ENCODE measurements at regions not wholly inside any gene's neighbourhood (a gene's known extent, or its start where the extent isn't known, plus 50 kb on each side); places are given as distances from the start of the nearest gene placed in this dataset.

GRCh38 chr14:45819107-45819506 lies 566.1 kb upstream of the MIS18BP1 start:
- TF ChIP-seq, protein P1, sequence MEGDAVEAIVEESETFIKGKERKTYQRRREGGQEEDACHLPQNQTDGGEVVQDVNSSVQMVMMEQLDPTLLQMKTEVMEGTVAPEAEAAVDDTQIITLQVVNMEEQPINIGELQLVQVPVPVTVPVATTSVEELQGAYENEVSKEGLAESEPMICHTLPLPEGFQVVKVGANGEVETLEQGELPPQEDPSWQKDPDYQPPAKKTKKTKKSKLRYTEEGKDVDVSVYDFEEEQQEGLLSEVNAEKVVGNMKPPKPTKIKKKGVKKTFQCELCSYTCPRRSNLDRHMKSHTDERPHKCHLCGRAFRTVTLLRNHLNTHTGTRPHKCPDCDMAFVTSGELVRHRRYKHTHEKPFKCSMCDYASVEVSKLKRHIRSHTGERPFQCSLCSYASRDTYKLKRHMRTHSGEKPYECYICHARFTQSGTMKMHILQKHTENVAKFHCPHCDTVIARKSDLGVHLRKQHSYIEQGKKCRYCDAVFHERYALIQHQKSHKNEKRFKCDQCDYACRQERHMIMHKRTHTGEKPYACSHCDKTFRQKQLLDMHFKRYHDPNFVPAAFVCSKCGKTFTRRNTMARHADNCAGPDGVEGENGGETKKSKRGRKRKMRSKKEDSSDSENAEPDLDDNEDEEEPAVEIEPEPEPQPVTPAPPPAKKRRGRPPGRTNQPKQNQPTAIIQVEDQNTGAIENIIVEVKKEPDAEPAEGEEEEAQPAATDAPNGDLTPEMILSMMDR (conservative IDR thresholded peaks at IDR 0.05; ENCODE audit: low read depth, low read length) = no peak
- TF ChIP-seq EZH2 (IDR thresholded peaks at IDR 0.05; ENCODE audit: borderline replicate concordance, low read depth, low read length, poor library complexity, severe bottlenecking) = no peak
- H3K4me3 ChIP-seq (ENCODE audit: low read depth, low read length, poor library complexity, severe bottlenecking) = no peak overlapping the region
- ChIA-PET POLR2A (ENCODE audit: low non-redundant PET) (no interaction called here), CTCF (no interaction called here)
- peaks cover 3% of the 10 kb centered on the region for H3K9me3 ChIP-seq (ENCODE audit: low read depth, low read length, poor library complexity, severe bottlenecking)
- H3K27me3 ChIP-seq (replicated peaks; ENCODE audit: insufficient read depth, low read depth, low read length, poor library complexity) = no peaks in the 10 kb centered on the region
- H3K36me3 ChIP-seq (ENCODE audit: insufficient read depth, low read length, poor library complexity, severe bottlenecking) = no peaks in the 10 kb centered on the region
- H3K27ac ChIP-seq (ENCODE audit: low read depth, low read length, poor library complexity, severe bottlenecking) = no peak overlapping the region
- intact Hi-C loops (cut with micrococcal nuclease; ENCODE audit: unreplicated experiment) = no loop called here
- no peak for DNase-seq (ENCODE audit: low spot score)
- no peaks in the 10 kb centered on the region for H3K4me1 ChIP-seq (ENCODE audit: insufficient read depth, low read length, poor library complexity, severe bottlenecking)
- no TSS peak for BruUV-seq (replicated peaks)

DNA sequence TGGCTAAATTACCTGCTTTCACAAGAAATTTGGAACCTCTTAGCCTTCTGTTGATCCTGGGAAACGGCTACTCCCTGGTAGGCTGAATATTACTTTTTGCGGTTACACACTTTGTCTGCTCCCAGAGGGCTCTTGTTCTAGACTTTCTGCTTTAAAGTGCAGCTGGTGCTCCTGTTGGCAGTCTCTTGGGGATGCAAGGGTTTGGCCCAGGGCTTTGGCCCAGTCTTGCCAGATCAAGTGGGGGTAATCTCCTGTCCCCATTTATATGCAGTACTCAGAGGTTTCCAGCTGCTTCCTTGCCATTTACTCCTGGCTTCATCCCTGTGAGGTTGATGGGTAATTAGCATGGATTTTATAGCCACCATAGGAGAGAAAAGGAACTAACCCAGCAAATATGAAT lies 558.2 kb upstream of the MIS18BP1 start:
- ChIA-PET POLR2A (ENCODE audit: low non-redundant PET) (no interaction called here), CTCF (no interaction called here)
- Histone ChIP-seq H3K27ac (ENCODE audit: low read depth, low read length, poor library complexity, severe bottlenecking) (no peak overlapping the region), H3K36me3 (ENCODE audit: insufficient read depth, low read length, poor library complexity, severe bottlenecking) (no peaks in the 10 kb centered on the region), H3K27me3 (replicated peaks; ENCODE audit: insufficient read depth, low read depth, low read length, poor library complexity) (no peaks in the 10 kb centered on the region), H3K4me3 (ENCODE audit: low read depth, low read length, poor library complexity, severe bottlenecking) (no peak overlapping the region), H3K9me3 (ENCODE audit: low read depth, low read length, poor library complexity, severe bottlenecking) (peaks cover 3% of the 10 kb centered on the region), H3K4me1 (ENCODE audit: insufficient read depth, low read length, poor library complexity, severe bottlenecking) (no peaks in the 10 kb centered on the region)
- DNase-seq (ENCODE audit: low spot score) = no peak
- TF ChIP-seq, protein P1 (conservative IDR thresholded peaks at IDR 0.05; ENCODE audit: low read depth, low read length) = no peak
- TF ChIP-seq EZH2 (IDR thresholded peaks at IDR 0.05; ENCODE audit: borderline replicate concordance, low read depth, low read length, poor library complexity, severe bottlenecking) = no peak
- intact Hi-C loops (cut with micrococcal nuclease; ENCODE audit: unreplicated experiment) = no loop called here
- BruUV-seq (replicated peaks) = no TSS peak

DNA sequence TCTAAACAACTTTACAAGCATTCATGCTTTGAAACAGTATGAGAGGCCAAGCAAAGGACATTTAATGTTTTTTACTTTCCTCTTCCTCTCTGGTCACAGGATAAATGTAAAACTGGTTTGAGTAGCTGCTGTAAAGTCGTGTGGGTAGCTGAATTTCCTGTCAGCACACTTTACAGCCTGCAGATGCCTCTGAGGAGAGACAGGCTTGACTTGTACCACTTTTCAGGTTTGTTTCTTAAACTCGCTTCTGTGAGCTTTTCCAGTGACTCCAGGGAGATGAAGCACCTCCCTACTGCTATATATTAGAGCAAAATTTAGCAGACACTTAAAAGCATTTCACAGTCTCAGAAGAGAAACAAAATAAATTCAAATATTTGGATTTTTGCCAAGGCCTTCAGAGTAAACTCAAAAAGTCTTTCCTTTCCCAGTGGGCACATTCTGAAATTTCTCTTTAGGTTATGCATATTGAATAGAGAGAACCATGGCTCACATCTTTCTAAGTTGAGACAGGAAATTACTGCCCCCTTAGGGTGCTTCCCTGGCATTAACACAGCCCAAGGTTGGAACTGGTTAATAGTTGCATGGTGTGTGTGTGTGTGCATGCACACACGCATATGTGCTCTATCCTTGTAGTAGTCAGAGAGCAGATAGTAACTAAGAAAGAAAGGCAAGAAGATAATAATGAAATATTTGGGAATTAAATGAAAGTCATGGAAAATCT lies 557.3 kb upstream of the MIS18BP1 start:
- H3K36me3 ChIP-seq (ENCODE audit: insufficient read depth, low read length, poor library complexity, severe bottlenecking) = no peaks in the 10 kb centered on the region
- no peak overlapping the region for H3K4me3 ChIP-seq (ENCODE audit: low read depth, low read length, poor library complexity, severe bottlenecking)
- no peaks in the 10 kb centered on the region for H3K27me3 ChIP-seq (replicated peaks; ENCODE audit: insufficient read depth, low read depth, low read length, poor library complexity)
- BruUV-seq (replicated peaks) = no TSS peak
- peak; percentile 21 for DNase-seq (ENCODE audit: low spot score)
- ChIA-PET POLR2A (ENCODE audit: low non-redundant PET) (no interaction called here), CTCF (no interaction called here)
- no peaks in the 10 kb centered on the region for H3K4me1 ChIP-seq (ENCODE audit: insufficient read depth, low read length, poor library complexity, severe bottlenecking)
- H3K9me3 ChIP-seq (ENCODE audit: low read depth, low read length, poor library complexity, severe bottlenecking) = peaks cover 3% of the 10 kb centered on the region
- H3K27ac ChIP-seq (ENCODE audit: low read depth, low read length, poor library complexity, severe bottlenecking) = no peak overlapping the region
- intact Hi-C loops (cut with micrococcal nuclease; ENCODE audit: unreplicated experiment) = no loop called here
- TF ChIP-seq, protein P1 (conservative IDR thresholded peaks at IDR 0.05; ENCODE audit: low read depth, low read length) = peak; percentile 27; the same call in 1 of the 2 replicates
- TF ChIP-seq EZH2 (IDR thresholded peaks at IDR 0.05; ENCODE audit: borderline replicate concordance, low read depth, low read length, poor library complexity, severe bottlenecking) = no peak

Measured in A673 (cell line).